H1 (cell line): ENCODE measurements at regions not wholly inside any gene's neighbourhood (a gene's known extent, or its start where the extent isn't known, plus 50 kb on each side); places are given as distances from the start of the nearest gene placed in this dataset.

ENCODE experiments used
- CBX5 ChIP-seq: fragments of 300-800, 300-1000 bp; sonication (generic); IDR thresholded peaks from 2 replicates; pipeline ENCODE4 v1.7.1; 2016; ENCODE audit warnings: antibody characterized with exemption, low read length, low read depth
- CBX8 ChIP-seq: fragments of 300-800, 300-1000 bp; sonication (generic); IDR thresholded peaks from 2 replicates; pipeline ENCODE4 v1.7.1; 2016; ENCODE audit warnings: low read depth, low read length, borderline replicate concordance
- TAF7 ChIP-seq: optimal IDR thresholded peaks from 2 replicates; pipeline ENCODE3; 2011; ENCODE audit warnings: low read depth, mild to moderate bottlenecking, inconsistent platforms, low read length, moderate library complexity, borderline replicate concordance
- TBP ChIP-seq: IDR thresholded peaks from 2 replicates; pipeline ENCODE4 v1.6.1; 2011; ENCODE audit warnings: low read depth, low read length, improper control_type of control experiment

- TF ChIP-seq CBX8, result no peak
- TF ChIP-seq CBX5, result no peak
- no peak for TF ChIP-seq TAF7
- no peak for TF ChIP-seq TBP
Measured at GRCh38 chr11:128316541-128317227, 270.7 kb downstream of the ETS1 start (continued).
